Ectodermal cell (in vitro differentiated cells): ENCODE measurements at regions not wholly inside any gene's neighbourhood (a gene's known extent, or its start where the extent isn't known, plus 50 kb on each side); places are given as distances from the start of the nearest gene placed in this dataset.

Source experiments
- H3K27ac ChIP-seq: 2 replicates; pipeline ENCODE4 v1.7.0; 2013; ENCODE audit warnings: mild to moderate bottlenecking, low read depth, low read length; ENCODE audit not compliant: insufficient read depth, poor library complexity, severe bottlenecking
- H3K27me3 ChIP-seq: 2 replicates; pipeline ENCODE4 v1.7.0; 2013; ENCODE audit warnings: mild to moderate bottlenecking, low read length; ENCODE audit not compliant: insufficient read depth, control insufficient read depth, poor library complexity, severe bottlenecking
- H3K36me3 ChIP-seq: one replicate; pipeline ENCODE4 v1.7.0; 2013; ENCODE audit warnings: low read length; ENCODE audit not compliant: control insufficient read depth, insufficient read depth
- H3K4me1 ChIP-seq: one replicate; pipeline ENCODE4 v1.7.0; 2013; ENCODE audit warnings: low read length; ENCODE audit not compliant: control insufficient read depth, insufficient read depth
- H3K4me3 ChIP-seq: 2 replicates; pipeline ENCODE4 v1.7.0; 2013; ENCODE audit warnings: low read depth, low read length, control low read depth; ENCODE audit not compliant: insufficient read depth
- H3K9me3 ChIP-seq: 2 replicates; pipeline ENCODE4 v1.7.0; 2013; ENCODE audit warnings: mild to moderate bottlenecking, low read length, moderate library complexity; ENCODE audit not compliant: control insufficient read depth
- WGBS, 2 experiments: methylation state at CpG; one replicate each; pipeline ENCODE4 v1.1.7; 2013; ENCODE audit warnings: missing lambda C conversion rate in 2 of 2; 5-methylcytosine and 5-hydroxymethylcytosine counted together

DNA sequence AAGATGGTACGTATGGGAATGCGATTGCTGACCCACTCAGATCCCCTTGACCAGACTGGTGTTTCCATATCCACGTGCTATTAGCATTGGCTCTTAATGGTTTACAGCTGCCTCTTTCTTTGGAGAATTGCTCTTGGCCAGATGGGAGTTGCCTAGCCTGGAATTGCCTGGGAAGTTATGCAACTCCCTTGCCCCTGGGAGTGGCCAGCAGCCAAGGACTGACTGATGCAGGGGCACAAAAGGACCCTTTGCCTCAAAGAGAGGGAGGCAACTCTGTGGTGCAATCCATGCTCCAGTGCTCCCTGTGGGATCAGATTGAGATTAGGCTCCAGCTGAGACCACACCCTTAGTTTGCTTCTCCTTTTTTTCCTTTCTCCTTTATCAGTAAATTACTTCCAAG lies 203.5 kb upstream of the JAG1 start:
- Histone ChIP-seq H3K27ac (no peak overlapping the region), H3K4me1 (no peaks in the 10 kb centered on the region), H3K27me3 (no peaks in the 10 kb centered on the region), H3K9me3 (no peaks in the 10 kb centered on the region), H3K36me3 (no peaks in the 10 kb centered on the region), H3K4me3 (no peak overlapping the region)
- WGBS, 2 experiments, result 94 to 96% methylated on average over 3 of the region's 3 CpGs

DNA sequence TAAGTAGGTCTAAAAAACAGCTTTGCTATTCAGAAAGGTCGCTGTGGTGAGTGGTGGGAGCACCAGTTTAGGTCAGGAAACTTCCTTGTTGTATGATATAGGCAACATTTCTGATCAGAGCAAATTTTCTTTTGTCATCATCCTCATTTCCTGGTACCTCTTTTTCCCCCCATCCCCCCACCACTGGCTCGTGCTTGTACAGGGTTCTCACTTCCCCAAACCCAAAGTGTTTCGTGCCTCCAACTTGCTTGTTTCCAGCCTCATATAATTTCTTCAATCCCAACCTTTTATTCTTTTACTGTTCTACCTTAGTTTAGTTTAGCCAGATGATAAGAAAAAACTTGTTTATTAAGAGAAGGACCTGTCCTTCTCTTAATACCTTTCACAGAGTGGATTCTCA lies 209.4 kb upstream of the JAG1 start:
- Histone ChIP-seq H3K4me1 (no peaks in the 10 kb centered on the region), H3K9me3 (no peaks in the 10 kb centered on the region), H3K27ac (no peak overlapping the region), H3K27me3 (no peaks in the 10 kb centered on the region), H3K36me3 (no peaks in the 10 kb centered on the region), H3K4me3 (no peak overlapping the region)
- 85 to 94% methylated on average over 3 of the region's 3 CpGs for WGBS, 2 experiments

DNA sequence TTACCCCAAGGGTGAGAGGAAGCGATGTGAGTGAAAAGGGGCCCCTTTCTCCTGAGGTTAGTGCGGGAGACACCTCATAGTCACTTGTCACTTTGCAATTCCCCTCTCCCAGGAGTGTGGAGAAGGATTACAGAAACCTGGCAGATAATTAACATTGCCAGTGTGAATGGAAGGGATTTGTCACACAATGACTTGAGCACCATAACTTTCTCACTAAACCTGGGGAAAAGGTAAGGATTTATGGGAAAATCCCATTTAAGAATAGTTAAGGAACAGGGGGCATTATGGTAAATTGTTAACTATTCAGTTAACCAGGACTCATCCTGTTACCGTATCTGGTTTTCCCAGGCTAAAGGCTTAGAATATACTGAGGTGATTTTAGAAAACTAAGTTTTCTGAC lies 219.5 kb upstream of the JAG1 start:
- WGBS, 2 experiments, result 90 to 94% methylated on average over 3 of the region's 3 CpGs
- no peaks in the 10 kb centered on the region for H3K36me3 ChIP-seq
- H3K27ac ChIP-seq, result no peak overlapping the region
- no peaks in the 10 kb centered on the region for H3K4me1 ChIP-seq
- H3K9me3 ChIP-seq, result no peaks in the 10 kb centered on the region
- H3K27me3 ChIP-seq, result no peaks in the 10 kb centered on the region
- no peak overlapping the region for H3K4me3 ChIP-seq

DNA sequence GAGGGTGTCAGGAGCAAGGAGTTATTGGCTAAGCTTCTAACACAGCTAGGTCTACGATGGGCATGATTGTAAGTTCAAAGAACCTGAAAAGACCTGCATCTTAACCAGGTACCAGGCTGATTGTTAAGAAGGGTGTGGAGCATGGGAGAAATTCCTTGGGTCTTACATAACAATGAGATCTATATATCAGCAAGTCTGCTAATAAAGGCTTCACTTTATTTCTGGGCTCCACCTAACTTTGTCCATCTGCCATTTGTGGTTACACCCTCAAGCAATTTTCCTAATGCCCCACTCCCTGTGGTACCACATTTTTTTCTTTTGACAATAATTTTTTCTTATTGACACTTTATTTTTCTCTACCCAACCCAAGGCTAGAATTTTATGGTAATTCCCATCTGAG lies 223.5 kb upstream of the JAG1 start:
- no peak overlapping the region for H3K27ac ChIP-seq
- no peaks in the 10 kb centered on the region for H3K4me1 ChIP-seq
- H3K36me3 ChIP-seq, result no peaks in the 10 kb centered on the region
- H3K9me3 ChIP-seq, result no peaks in the 10 kb centered on the region
- H3K27me3 ChIP-seq, result no peaks in the 10 kb centered on the region
- no peak overlapping the region for H3K4me3 ChIP-seq
- WGBS, 2 experiments, result 100% methylated on average over 1 of the region's 1 CpG

DNA sequence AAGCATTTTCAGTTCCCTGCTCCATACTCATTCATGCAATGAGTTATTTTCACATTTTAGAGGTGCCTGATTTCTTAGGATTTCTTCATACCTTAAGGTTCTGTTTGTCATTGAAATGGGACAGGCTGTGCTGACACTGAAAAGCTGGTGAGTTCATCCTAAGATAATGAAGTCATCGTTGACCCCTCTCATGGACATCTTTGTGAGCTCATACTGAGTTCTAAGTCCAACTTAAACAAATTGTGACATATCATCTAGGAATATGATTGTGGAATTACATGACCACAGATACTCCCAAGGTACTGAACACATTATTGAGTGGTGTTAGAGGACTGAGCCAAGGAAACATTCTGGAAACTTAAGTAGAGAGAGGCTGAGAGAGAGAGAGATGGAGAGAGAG lies 224.8 kb upstream of the JAG1 start:
- H3K27me3 ChIP-seq, result no peaks in the 10 kb centered on the region
- 88 to 92% methylated on average over 1 of the region's 1 CpG for WGBS, 2 experiments
- no peak overlapping the region for H3K27ac ChIP-seq
- H3K4me3 ChIP-seq, result no peak overlapping the region
- no peaks in the 10 kb centered on the region for H3K4me1 ChIP-seq
- H3K36me3 ChIP-seq, result no peaks in the 10 kb centered on the region
- no peaks in the 10 kb centered on the region for H3K9me3 ChIP-seq

DNA sequence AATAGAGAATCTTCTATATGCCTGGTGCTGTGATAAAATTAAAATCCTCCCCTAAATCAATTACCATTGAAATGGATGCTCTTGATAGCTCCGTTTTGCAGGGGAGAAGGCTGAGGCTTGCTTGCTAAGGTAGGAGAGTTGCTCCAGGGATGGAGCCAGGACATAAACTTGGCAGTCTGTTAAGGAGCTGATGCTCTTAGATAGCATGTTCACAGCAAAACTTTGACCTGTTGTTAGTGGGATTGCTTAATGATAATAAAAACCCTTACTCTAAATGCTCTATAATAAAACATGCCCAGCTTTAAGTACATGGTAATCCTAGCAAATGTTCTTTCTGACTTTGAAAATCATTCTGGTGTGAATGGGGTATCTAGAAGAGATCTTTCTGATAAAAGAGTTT lies 228.4 kb upstream of the JAG1 start:
- Histone ChIP-seq H3K9me3 (no peaks in the 10 kb centered on the region), H3K4me3 (no peak overlapping the region), H3K27me3 (no peaks in the 10 kb centered on the region), H3K4me1 (no peaks in the 10 kb centered on the region), H3K27ac (no peak overlapping the region), H3K36me3 (no peaks in the 10 kb centered on the region)
- WGBS, 2 experiments, result 92 to 94% methylated on average over 1 of the region's 1 CpG

DNA sequence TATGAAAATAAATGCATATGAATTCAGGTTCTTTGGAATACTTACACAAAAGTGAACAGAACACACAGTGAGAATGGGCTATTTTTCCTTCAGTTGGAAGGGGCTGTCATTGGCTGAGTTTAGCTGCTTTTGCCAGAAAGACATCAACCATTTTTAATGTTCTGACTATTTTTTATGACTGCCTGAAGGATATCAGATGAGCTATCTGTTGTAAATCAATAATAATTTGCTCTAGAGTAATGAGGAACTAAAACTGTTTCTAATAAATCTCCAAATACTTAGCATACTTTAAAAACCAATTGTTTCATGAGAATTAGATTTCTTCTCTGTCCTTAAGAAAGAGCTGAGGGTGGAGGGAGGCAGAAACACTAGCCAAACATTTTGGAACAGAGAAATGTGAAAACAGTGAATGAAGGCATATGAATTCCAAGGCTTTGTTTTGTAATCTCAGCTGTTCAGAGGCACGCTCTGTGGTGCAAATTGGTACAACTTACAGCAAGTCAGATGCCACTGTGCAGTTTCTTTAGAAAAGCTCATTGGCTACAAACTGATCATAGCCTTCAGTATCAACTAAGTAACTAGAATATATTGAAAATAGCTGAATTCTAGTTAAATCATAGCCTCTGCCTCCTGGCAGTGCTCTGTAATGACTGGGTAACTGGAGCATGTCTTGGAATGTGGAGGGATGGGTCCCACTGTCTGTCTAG lies 228.9 kb upstream of the JAG1 start:
- Histone ChIP-seq H3K27ac (no peak overlapping the region), H3K4me1 (no peaks in the 10 kb centered on the region), H3K4me3 (no peak overlapping the region), H3K36me3 (no peaks in the 10 kb centered on the region), H3K27me3 (no peaks in the 10 kb centered on the region), H3K9me3 (no peaks in the 10 kb centered on the region)
- WGBS, 2 experiments, result 95 to 98% methylated on average over 1 of the region's 1 CpG

DNA sequence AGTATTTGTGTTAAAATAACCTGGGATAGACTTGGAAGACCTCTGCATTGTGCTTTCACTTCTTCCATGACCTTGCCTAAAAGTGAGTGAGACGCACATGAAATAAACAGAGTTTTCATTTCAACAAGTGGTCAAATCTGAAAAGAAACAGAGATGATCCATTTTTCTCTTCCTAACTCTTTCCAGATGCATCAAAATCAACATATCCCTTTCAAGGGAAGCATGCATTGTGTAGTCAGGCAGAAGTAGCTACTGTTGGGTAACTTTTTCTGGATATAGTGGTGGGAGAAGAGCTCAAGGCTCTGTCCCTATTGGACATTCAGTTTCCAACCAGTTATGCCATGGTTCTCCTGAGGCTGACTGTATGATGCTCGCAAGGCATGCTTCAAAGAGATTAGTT lies 233.0 kb upstream of the JAG1 start:
- Histone ChIP-seq H3K4me3 (no peak overlapping the region), H3K9me3 (no peaks in the 10 kb centered on the region), H3K4me1 (no peaks in the 10 kb centered on the region), H3K36me3 (no peaks in the 10 kb centered on the region), H3K27me3 (no peaks in the 10 kb centered on the region), H3K27ac (no peak overlapping the region)
- 92 to 94% methylated on average over 2 of the region's 2 CpGs for WGBS, 2 experiments

DNA sequence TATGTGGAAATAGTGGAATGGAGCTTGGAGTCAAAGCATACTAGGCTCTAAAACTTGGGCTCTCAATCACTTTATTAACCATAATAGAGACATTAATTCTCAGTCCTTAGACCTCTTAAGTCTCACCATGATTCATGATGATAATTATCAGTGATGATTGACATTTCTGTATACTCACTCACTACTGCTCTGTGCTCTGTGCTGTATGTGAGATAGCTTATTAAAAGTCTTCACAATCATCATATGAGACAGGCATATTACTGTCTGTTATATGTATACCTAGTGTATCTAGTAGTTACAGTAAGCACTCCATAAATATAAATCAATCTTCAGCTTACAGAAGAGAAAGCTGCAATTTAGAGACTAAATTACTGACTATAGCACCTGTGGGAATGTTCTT lies 236.0 kb upstream of the JAG1 start:
- Histone ChIP-seq H3K4me1 (no peaks in the 10 kb centered on the region), H3K27me3 (no peaks in the 10 kb centered on the region), H3K4me3 (no peak overlapping the region), H3K36me3 (no peaks in the 10 kb centered on the region), H3K9me3 (no peaks in the 10 kb centered on the region), H3K27ac (no peak overlapping the region)

DNA sequence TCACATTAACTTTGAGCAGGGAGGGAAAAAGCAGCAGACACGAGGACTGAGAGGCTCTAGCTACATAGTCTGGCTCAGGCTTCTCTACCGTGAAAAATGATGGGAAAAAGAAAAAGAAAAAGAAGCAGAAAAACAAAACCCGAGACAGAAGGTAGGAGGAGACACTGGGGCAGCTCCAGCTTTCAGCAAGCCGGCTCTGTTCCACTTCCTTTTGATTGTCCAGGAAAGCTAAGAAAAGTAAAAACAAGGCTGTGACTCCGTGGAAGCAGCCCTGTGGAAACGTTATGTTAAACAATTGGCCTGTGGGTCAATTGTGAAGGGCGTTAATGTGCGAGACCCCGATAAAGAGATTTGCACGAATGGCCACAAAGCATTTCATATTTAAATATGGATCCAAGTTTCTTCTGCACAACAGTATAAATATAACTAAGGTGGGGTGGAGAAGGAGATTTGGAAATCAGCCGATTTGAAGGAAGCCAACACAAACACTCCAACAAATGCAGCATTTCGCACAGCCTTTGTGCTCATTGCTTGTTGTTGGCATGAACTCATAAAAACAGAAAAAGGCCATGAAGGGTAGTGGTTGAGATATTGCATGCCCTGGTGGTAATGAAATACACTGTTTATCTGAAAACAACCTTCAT lies 236.9 kb upstream of the JAG1 start:
- 87% methylated on average over 11 to 12 of the region's 12 CpGs for WGBS, 2 experiments

More for the DNA sequence above, 236.9 kb upstream of the JAG1 start:
- H3K4me3 ChIP-seq, result no peak overlapping the region
- no peaks in the 10 kb centered on the region for H3K27me3 ChIP-seq
- no peaks in the 10 kb centered on the region for H3K9me3 ChIP-seq
- H3K27ac ChIP-seq, result no peak overlapping the region
- H3K4me1 ChIP-seq, result no peaks in the 10 kb centered on the region
- H3K36me3 ChIP-seq, result no peaks in the 10 kb centered on the region
